IPS DF 19.7 (cell line): ENCODE measurements at regions not wholly inside any gene's neighbourhood (a gene's known extent, or its start where the extent isn't known, plus 50 kb on each side); places are given as distances from the start of the nearest gene placed in this dataset.
"Not testable (repeated sequence)": the region's sequence is repeated elsewhere in the genome, so short reads cannot be mapped to it uniquely, and the experiment has no call there.

Experiments
- DNase-seq: peaks from one replicate; pipeline ENCODE4 v3.0.0-alpha.2; 2013; ENCODE audit warnings: low read depth, low spot score

DNA sequence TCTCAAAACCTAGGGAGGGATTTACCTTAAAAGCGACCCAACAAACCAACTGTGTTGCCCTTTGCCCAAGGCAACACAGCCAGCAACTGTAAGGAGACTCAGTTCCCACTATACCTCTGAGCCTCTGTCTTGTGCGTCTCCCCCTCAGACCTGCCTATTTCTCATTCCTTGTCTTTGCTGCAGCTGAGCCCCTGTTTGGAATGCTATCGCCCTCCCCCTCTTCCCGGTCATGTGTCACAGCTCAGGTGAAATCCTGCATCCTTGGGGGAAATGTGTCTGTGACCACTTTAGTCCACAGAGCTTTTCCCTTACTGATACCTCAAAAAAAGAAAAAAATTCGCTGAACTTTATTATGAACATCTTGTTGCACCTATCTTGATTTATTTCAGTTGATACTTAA lies 52.0 kb upstream of the LRIG1 start:
- no peak for DNase-seq

DNA sequence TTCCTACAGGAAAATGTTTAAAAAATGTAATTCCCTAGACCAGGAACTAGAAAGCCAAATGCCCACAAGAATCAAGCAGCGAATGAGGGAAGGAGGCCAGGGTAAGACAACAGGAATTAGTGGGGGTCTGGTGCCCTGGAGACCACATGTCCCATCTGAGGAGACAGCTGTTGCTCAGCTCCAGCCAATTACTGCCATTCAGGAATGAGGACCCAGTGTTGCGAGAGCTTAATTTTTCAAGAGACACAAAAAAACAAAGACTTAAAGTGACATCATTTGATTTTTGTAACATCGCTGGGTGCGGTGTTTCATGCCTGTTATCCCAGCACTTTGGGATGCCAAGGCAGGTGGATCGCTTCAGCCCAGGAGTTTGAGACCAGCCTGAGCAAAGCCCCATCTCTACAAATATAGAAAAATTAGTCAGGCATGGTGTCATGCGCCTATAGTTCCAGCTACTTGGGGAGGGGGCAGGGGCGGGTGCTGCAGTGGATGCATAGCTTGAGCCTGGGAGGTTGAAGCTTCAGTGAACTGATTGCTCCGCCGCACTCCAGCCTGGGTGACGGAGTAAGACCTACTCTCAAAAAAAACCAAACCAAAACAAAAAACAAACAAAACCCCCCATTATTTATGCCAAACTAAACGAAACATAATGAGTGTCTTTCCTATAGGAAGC lies 52.8 kb upstream of the LRIG1 start:
- DNase-seq, result no peak

GRCh38 chr3:66554178-66554577 lies 53.4 kb upstream of the LRIG1 start:
- no peak for DNase-seq

GRCh38 chr3:66555214-66555844 lies 54.5 kb upstream of the LRIG1 start:
- DNase-seq, result no peak

- no peak for DNase-seq
Observed at GRCh38 chr3:66557170-66557569, 56.3 kb upstream of the LRIG1 start.

DNA sequence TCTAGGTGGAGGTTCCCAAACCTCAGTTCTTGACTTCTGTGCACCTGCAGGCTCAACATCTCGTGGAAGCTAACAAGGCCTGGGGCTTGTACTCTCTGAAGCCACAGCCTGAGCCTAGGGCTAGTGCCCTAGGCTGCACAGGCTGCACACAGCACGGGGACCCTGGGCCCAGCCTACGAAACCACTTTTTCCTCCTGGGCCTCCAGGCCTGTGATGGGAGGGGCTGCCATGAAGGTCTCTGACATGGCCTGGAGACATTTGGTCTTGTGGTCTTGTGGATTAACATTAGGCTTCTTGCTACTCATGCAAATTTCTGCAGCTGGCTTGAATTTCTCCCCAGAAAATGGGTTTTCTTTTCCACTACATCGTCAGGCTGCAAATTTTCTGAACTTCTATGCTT lies 59.1 kb upstream of the LRIG1 start:
- DNase-seq, result not testable (repeated sequence)

GRCh38 chr3:66561367-66561766 lies 60.5 kb upstream of the LRIG1 start:
- DNase-seq, result no peak

DNA sequence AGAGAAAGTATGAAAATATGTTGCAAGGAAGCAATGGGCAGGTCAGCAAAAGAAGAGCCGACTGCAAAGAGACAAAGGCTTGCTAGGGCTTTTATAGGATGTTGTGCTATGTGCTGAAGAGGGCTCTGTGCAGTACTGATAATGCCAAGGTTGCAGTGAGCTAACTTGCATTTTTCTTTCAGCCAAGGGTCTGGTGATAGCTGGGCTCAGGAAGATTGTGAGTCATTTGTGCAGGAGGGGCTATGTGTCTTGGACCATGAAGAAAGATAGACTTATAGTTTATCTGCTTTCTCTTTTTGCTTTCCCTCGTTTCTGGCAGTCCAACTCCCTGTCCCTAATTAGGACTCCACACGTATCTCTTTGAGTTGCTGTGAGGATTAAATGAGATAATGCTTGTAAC lies 64.5 kb upstream of the LRIG1 start:
- DNase-seq, result no peak

DNA sequence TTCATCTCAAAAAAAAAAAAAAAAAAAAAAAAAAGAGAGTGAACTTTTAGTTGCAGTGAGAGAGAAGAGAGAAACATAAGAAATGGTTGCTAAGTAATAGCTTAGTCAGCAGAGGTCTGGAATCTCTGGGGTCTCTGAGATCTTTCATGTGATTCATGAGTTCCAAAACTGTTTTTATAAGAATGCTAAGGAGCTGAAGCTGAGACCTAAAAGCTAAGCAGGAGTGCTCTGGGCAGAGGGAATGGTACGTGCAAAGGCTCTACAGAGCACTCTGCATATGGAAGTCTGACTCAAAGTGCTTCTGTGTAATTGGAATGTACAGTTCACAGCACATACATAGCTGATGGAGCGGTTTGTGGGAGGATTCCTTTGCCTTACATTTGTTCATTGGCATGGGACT lies 66.3 kb upstream of the LRIG1 start:
- no peak for DNase-seq

DNA sequence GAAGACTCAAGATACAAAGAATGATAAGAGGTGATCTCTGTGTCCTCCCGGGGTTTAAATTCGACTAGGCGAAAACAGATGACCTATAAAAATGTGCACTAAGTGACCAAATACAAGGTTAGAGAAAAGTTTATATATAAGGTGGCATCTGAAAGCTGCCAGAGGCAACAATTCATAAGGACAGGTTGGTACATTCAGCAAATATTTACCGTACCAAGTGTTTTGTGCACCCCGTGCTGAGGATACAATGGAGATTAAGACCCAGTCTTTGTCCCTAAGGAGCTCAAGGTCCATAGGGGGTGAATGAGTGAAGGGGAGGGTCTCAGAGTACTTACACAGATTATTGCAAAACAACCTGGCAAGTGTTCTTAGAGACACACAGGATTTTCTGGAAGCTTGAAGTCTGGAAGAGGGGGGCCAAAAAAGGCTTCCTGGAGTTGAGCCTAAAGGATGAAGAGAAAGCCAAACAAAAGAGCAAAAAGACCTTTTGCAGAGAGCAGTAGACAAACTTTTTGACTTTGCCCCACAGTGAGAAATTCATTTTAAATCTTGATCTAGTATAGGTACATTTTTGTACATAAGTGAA lies 71.4 kb upstream of the LRIG1 start:
- DNase-seq, result no peak

DNA sequence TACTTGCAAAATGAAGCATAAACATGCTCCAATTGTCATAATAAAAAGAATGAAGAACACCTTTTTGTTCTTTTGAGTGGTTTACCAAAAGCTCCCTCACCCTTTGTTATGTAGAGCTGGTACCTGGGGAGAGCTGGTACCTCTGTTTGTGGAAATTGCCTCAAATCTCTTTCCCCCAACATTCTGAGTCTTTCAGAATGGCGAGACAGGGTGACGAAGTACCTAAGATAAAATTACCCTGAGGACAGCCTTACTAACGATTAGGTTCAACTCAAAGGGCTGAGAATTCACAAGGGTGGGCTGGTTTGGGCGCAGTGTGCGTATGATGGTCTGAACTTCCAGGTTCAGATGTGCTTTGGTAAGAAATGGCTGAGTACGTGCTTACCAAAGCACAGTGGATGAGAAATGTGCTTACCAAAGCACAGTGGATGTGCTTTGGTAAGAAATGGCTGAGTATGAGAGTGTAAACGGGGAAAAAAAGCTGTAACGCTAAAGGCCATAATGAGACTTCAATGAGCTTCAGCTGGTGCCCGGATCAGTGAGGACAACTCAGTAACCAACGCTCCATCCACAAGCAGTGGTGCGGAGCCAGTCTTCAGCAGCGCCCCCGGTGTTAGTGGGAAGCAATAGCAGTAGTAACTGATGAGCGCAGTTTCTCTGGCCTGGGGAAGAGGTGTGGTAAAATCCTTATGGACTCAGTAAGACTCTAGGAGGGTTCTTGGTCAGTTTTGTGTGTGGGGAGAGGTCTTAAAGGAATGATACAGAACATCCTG lies 72.3 kb upstream of the LRIG1 start:
- peak; percentile 78 for DNase-seq

DNA sequence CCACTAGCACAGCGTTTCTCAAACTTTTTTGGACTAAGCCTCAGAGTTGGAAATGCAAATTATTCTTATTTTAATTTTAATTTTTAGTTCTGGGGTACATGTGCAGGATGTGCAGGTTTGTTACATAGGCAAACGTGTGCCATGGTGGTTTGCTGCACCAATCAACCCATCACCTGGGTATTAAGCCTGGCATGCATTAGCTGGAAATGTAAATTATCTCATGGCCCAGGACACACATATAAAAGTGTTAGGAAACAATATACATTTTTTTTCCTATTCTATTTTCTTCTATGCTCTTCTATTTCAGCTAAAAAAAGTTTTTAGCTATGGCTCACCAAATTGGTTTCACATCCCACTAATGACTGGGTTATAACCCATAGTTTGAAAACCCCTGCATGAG lies 73.3 kb upstream of the LRIG1 start:
- no peak for DNase-seq

DNA sequence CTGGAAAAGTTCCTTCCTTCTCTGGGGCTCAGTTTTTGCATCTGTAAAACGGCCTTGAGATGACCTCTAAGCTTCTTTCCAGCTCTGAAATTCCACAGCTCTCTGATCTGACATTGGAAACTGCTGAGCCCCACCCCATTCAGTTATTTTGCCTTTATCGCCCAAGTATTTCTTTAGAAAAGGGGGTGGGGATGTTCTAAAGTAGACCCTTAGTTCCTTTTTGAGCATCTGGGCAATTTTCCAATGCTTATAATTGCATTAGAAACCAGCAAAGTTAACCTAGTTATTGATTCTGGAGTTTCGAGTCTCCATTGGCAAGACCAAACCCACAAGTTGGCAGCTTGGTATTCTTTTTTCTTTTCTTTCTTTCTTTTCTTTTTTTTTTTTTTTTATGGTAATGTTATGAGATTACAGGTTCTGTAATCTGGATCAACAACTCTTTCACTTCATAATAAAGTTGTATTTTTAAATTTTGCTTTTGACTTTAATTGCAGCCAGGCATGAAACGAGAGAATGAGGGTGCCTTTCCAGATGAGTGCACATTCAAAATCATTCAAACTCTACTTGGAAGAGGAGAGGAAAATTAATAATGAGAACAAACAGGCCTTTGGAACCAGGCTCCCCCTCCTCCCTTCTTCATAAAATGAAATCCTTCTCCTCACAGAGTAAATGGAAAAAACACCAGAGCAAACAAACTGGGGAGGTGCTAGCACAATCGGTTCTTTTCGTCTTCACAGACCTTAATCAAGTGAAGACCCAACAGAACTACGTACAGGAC lies 76.8 kb upstream of the LRIG1 start:
- no peak for DNase-seq

DNA sequence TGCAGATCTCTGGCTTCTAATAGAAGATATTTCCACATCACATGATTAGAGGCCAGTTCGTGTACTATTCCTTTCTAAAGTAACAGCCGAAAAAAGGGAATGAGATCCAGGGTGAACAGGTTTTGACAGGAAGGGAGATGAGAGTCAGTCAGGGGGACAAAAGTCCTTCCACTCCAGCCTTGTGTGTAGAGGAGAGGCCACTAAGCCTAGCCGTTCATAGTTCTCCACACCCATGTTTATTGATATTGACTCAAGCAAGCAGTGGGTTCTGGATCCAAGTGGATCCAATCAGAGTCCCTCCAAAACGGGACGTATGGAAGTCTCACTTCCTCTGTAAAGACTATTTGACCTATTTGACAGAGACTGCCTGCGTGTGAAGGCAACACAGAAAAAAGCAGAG lies 80.4 kb upstream of the LRIG1 start:
- no peak for DNase-seq

GRCh38 chr3:66582721-66583423 lies 82.0 kb upstream of the LRIG1 start:
- no peak for DNase-seq

DNA sequence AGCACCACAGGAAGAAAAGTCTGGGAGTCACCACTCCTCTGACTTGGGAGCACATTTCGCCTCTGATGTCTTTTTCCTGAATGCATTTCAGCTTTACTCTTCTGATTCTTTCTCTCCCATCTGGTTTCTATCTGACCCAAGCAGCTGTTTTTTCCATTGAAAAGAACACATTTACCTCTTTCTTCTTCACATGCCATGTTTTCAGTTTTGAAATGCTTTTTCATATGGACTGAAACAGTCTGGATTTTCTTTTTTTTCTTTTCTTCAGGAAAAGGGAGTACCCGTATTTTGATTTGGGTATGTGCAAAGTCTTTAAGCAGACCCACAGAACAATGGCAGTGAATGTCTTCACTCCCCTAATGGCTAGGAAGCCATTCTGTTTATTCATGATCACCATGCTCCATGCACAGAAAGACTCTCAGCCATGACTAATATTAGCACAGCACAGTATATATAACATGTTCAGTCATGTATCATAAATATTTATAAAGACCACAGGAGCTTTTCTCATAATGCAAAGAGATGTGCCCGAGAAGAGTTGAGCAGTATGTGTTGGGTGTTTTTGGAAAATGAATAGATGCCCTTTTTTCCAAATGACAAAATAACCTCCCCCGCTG lies 82.7 kb upstream of the LRIG1 start:
- no peak for DNase-seq

- no peak for DNase-seq
Observed at GRCh38 chr3:66585520-66586095, 84.8 kb upstream of the LRIG1 start.

GRCh38 chr3:66586853-66587252 lies 86.0 kb upstream of the LRIG1 start:
- DNase-seq, result no peak

GRCh38 chr3:66588340-66588847 lies 87.6 kb upstream of the LRIG1 start:
- DNase-seq, result no peak
